ENCODE measurements at regions not wholly inside any gene's neighbourhood (a gene's known extent, or its start where the extent isn't known, plus 50 kb on each side); places are given as distances from the start of the nearest gene placed in this dataset.

DNA sequence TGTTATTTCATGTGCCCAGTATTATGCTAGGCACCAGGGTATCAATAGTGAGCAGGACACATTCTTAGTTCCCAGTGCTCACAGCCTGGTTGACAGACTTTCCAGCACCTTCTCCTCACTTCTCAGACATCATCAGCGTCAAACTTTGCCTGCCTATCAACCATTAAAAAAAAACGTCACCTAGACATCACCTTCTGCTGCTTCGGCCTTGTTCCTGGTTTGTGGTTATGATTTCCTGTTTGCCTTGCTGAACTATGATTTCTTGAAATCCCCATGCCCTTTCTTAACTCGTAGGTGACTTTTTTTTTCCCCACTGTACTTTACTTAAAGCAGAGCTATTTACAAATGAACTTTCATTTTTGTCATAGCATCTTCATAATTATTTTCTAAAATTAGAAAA is 60.4 kb upstream of the NABP1 start:
- POLR2A ChIA-PET, result interaction anchor here (0.8 kb wide), 1 partner anchor 60 kb away, joined by 3 read pairs; the partner anchor contains the start of gene NABP1
- no TSS peak for BruUV-seq (replicated peaks)

More for the DNA sequence above, 60.4 kb upstream of the NABP1 start:
- CTCF ChIA-PET, result interaction anchor here (1.1 to 1.2 kb wide), 2 partner anchors 10 to 58 kb away, joined by 3 read pairs; no protein-coding TSS in a partner anchor
- dilution Hi-C loops (cut with MboI; ENCODE audit: extremely low pct_ligation_motif_present, low sequenced_read_pairs), result no loop called here
- no peaks in the 10 kb centered on the region for H3K9me1 ChIP-seq (replicated peaks; ENCODE audit: control insufficient read depth, extremely low read depth, insufficient read depth, low read length)
- no peak overlapping the region for H3K27ac ChIP-seq (ENCODE audit: insufficient read depth, low read depth, low read length)
- DNase-seq (ENCODE audit: low read depth, low spot score), result no peak
- intact Hi-C loops (cut with micrococcal nuclease), result no loop called here
- H3K9ac ChIP-seq (replicated peaks; ENCODE audit: extremely low read depth, insufficient read depth, low read length), result no peak overlapping the region
- no peaks in the 10 kb centered on the region for H3K36me3 ChIP-seq (ENCODE audit: control insufficient read depth in 2 of 2, extremely low read depth in 1 of 2, insufficient read depth in 2 of 2, low read length in 2 of 2)
- FAIRE-seq, result no peak
- no peak overlapping the region for H3K4me3 ChIP-seq (replicated peaks in 1 of 3; ENCODE audit: insufficient read depth in 1 of 3, low read depth in 1 of 3, low read length in 3 of 3)
- no peaks in the 10 kb centered on the region for H4K20me1 ChIP-seq (replicated peaks; ENCODE audit: control insufficient read depth, extremely low read depth, insufficient read depth, low read length)
- no peaks in the 10 kb centered on the region for H3K27me3 ChIP-seq (ENCODE audit: control insufficient read depth in 2 of 2, insufficient read depth in 2 of 2, low read length in 2 of 2)
- H3K4me2 ChIP-seq (ENCODE audit: insufficient read depth, low read length), result no peak overlapping the region
- peak overlapping the region; percentile 77 for H2AFZ ChIP-seq (ENCODE audit: low read depth, low read length)
- peaks cover 3% of the 10 kb centered on the region for H3K4me1 ChIP-seq (ENCODE audit: control insufficient read depth, extremely low read depth, insufficient read depth, low read length)
- TF ChIP-seq JUN (IDR thresholded peaks at IDR 0.05; ENCODE audit: borderline replicate concordance, insufficient read depth, insufficient read length, low read depth) (no peak), CTCF (IDR thresholded peaks at IDR 0.05; ENCODE audit: extremely low read depth in 1 of 2, insufficient read depth in 1 of 2, low read depth in 1 of 2, low read length in 2 of 2) (no peak), MYC (IDR thresholded peaks at IDR 0.05; ENCODE audit: low read depth, low read length) (no peak), FOS (IDR thresholded peaks at IDR 0.05; ENCODE audit: borderline replicate concordance, insufficient read depth, low read length) (no peak), GATA2 (IDR thresholded peaks at IDR 0.05; ENCODE audit: insufficient read depth, insufficient read length, low read depth, low read length) (no peak), POLR2AphosphoS5 (IDR thresholded peaks at IDR 0.05; ENCODE audit: insufficient read depth, low read depth, low read length) (no peak), EZH2 (IDR thresholded peaks at IDR 0.05; ENCODE audit: borderline replicate concordance, low read depth, low read length, severe bottlenecking) (no peak), POLR2A (IDR thresholded peaks at IDR 0.05; ENCODE audit: low read depth, low read length) (no peak)
- TF ChIP-seq, protein P1, sequence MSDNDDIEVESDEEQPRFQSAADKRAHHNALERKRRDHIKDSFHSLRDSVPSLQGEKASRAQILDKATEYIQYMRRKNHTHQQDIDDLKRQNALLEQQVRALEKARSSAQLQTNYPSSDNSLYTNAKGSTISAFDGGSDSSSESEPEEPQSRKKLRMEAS (IDR thresholded peaks at IDR 0.05; ENCODE audit: insufficient read depth, insufficient read length), result no peak
- no peaks in the 10 kb centered on the region for H3K79me2 ChIP-seq (ENCODE audit: control insufficient read depth, insufficient read depth, low read length)
- H3K9me3 ChIP-seq (replicated peaks; ENCODE audit: control insufficient read depth, insufficient read depth, low read length), result no peaks in the 10 kb centered on the region

Measured in endothelial cell of umbilical vein (primary cell).